ENCODE measurements at regions not wholly inside any gene's neighbourhood (a gene's known extent, or its start where the extent isn't known, plus 50 kb on each side); places are given as distances from the start of the nearest gene placed in this dataset.

GRCh38 chr12:66863276-66863675, 184.4 kb upstream of the GRIP1 start:
- no peak for DNase-seq (ENCODE audit: low read depth in 1 of 2, low spot score in 1 of 2)
- in situ Hi-C loops (cut with HindIII; ENCODE audit: low pct_unique_long_range_greater_than_20kb, low sequenced_read_pairs) = no loop called here

GRCh38 chr12:66877925-66878324, 199.0 kb upstream of the GRIP1 start:
- in situ Hi-C loops (cut with HindIII; ENCODE audit: low pct_unique_long_range_greater_than_20kb, low sequenced_read_pairs) = no loop called here
- no peak for DNase-seq (ENCODE audit: low read depth in 1 of 2, low spot score in 1 of 2)
- no peak for TF ChIP-seq JUND (IDR thresholded peaks at IDR 0.05; ENCODE audit: low read depth)

More at GRCh38 chr12:66863276-66863675, 184.4 kb upstream of the GRIP1 start:
- TF ChIP-seq JUND (IDR thresholded peaks at IDR 0.05; ENCODE audit: low read depth) = no peak

GRCh38 chr12:66879409-66879808, 200.5 kb upstream of the GRIP1 start:
- in situ Hi-C loops (cut with HindIII; ENCODE audit: low pct_unique_long_range_greater_than_20kb, low sequenced_read_pairs) = no loop called here
- no peak for DNase-seq (ENCODE audit: low read depth in 1 of 2, low spot score in 1 of 2)
- no peak for TF ChIP-seq JUND (IDR thresholded peaks at IDR 0.05; ENCODE audit: low read depth)

GRCh38 chr12:66881386-66881785, 202.5 kb upstream of the GRIP1 start:
- no peak for TF ChIP-seq JUND (IDR thresholded peaks at IDR 0.05; ENCODE audit: low read depth)
- no peak for DNase-seq (ENCODE audit: low read depth in 1 of 2, low spot score in 1 of 2)
- in situ Hi-C loops (cut with HindIII; ENCODE audit: low pct_unique_long_range_greater_than_20kb, low sequenced_read_pairs) = no loop called here

GRCh38 chr12:66884091-66884490, 205.2 kb upstream of the GRIP1 start:
- TF ChIP-seq JUND (IDR thresholded peaks at IDR 0.05; ENCODE audit: low read depth) = no peak
- no peak for DNase-seq (ENCODE audit: low read depth in 1 of 2, low spot score in 1 of 2)
- in situ Hi-C loops (cut with HindIII; ENCODE audit: low pct_unique_long_range_greater_than_20kb, low sequenced_read_pairs) = no loop called here

- no peak for DNase-seq (ENCODE audit: low read depth in 1 of 2, low spot score in 1 of 2)
- in situ Hi-C loops (cut with HindIII; ENCODE audit: low pct_unique_long_range_greater_than_20kb, low sequenced_read_pairs) = no loop called here
- no peak for TF ChIP-seq JUND (IDR thresholded peaks at IDR 0.05; ENCODE audit: low read depth)
Observed at GRCh38 chr12:66885115-66885875, 206.4 kb upstream of the GRIP1 start.

GRCh38 chr12:66896797-66897196, 217.9 kb upstream of the GRIP1 start:
- in situ Hi-C loops (cut with HindIII; ENCODE audit: low pct_unique_long_range_greater_than_20kb, low sequenced_read_pairs) = no loop called here
- no peak for DNase-seq (ENCODE audit: low read depth in 1 of 2, low spot score in 1 of 2)
- TF ChIP-seq JUND (IDR thresholded peaks at IDR 0.05; ENCODE audit: low read depth) = no peak

- no peak for TF ChIP-seq JUND (IDR thresholded peaks at IDR 0.05; ENCODE audit: low read depth)
- DNase-seq (ENCODE audit: low read depth in 1 of 2, low spot score in 1 of 2) = peak in 1 of 2 experiments; percentile 27
- in situ Hi-C loops (cut with HindIII; ENCODE audit: low pct_unique_long_range_greater_than_20kb, low sequenced_read_pairs) = no loop called here
Observed at GRCh38 chr12:66898700-66899469, 220.0 kb upstream of the GRIP1 start.

- in situ Hi-C loops (cut with HindIII; ENCODE audit: low pct_unique_long_range_greater_than_20kb, low sequenced_read_pairs) = no loop called here
- TF ChIP-seq JUND (IDR thresholded peaks at IDR 0.05; ENCODE audit: low read depth) = no peak
- no peak for DNase-seq (ENCODE audit: low read depth in 1 of 2, low spot score in 1 of 2)
Observed at GRCh38 chr12:66899588-66899987, 220.7 kb upstream of the GRIP1 start.

GRCh38 chr12:66900616-66901015, 221.7 kb upstream of the GRIP1 start:
- no peak for DNase-seq (ENCODE audit: low read depth in 1 of 2, low spot score in 1 of 2)
- in situ Hi-C loops (cut with HindIII; ENCODE audit: low pct_unique_long_range_greater_than_20kb, low sequenced_read_pairs) = no loop called here
- TF ChIP-seq JUND (IDR thresholded peaks at IDR 0.05; ENCODE audit: low read depth) = no peak

GRCh38 chr12:66901138-66901932, 222.5 kb upstream of the GRIP1 start:
- no peak for DNase-seq (ENCODE audit: low read depth in 1 of 2, low spot score in 1 of 2)
- no peak for TF ChIP-seq JUND (IDR thresholded peaks at IDR 0.05; ENCODE audit: low read depth)
- in situ Hi-C loops (cut with HindIII; ENCODE audit: low pct_unique_long_range_greater_than_20kb, low sequenced_read_pairs) = no loop called here

- no peak for TF ChIP-seq JUND (IDR thresholded peaks at IDR 0.05; ENCODE audit: low read depth)
- in situ Hi-C loops (cut with HindIII; ENCODE audit: low pct_unique_long_range_greater_than_20kb, low sequenced_read_pairs) = no loop called here
- no peak for DNase-seq (ENCODE audit: low read depth in 1 of 2, low spot score in 1 of 2)
Observed at GRCh38 chr12:66902020-66902419, 223.1 kb upstream of the GRIP1 start.
